ENCODE measurements at regions not wholly inside any gene's neighbourhood (a gene's known extent, or its start where the extent isn't known, plus 50 kb on each side); places are given as distances from the start of the nearest gene placed in this dataset.

- no peak for DNase-seq
- no peak overlapping the region for H3K4me3 ChIP-seq (ENCODE audit: low read length)
- peaks cover 30% of the 10 kb centered on the region for H3K4me1 ChIP-seq (ENCODE audit: insufficient read depth, low read length)
- no peaks in the 10 kb centered on the region for H3K27me3 ChIP-seq (ENCODE audit: insufficient read depth, low read length, poor library complexity, severe bottlenecking)
- Mint-ChIP-seq H3K4me1 (peaks cover 31 to 44% (median 37%) of the 10 kb centered on the region in 3 donors), H3K27ac (peak overlapping the region in 1 of 8 donors; percentile 65), H3K36me3 (peaks cover 0 to 2% (median 0%) of the 10 kb centered on the region in 3 donors), H3K9me3 (no peaks in the 10 kb centered on the region), H3K4me3 (no peak overlapping the region), H3K27me3 (no peaks in the 10 kb centered on the region)
- H3K36me3 ChIP-seq (ENCODE audit: insufficient read depth, low read length): no peaks in the 10 kb centered on the region
- POLR2A ChIA-PET: no interaction called here
- peak overlapping the region; percentile 68 for H3K27ac ChIP-seq (ENCODE audit: low read depth, low read length)
- CTCF ChIA-PET: no interaction called here
- no peaks in the 10 kb centered on the region for H3K9me3 ChIP-seq (ENCODE audit: low read length)
These were observed 98.6 kb upstream of the JUN start for GRCh38 chr1:58882322-58882948.

- POLR2A ChIA-PET: no interaction called here
- H3K4me3 ChIP-seq (ENCODE audit: low read length): no peak overlapping the region
- CTCF ChIA-PET: no interaction called here
- H3K4me1 ChIP-seq (ENCODE audit: insufficient read depth, low read length): peaks cover 30% of the 10 kb centered on the region
- no peaks in the 10 kb centered on the region for H3K36me3 ChIP-seq (ENCODE audit: insufficient read depth, low read length)
- H3K9me3 ChIP-seq (ENCODE audit: low read length): no peaks in the 10 kb centered on the region
- Mint-ChIP-seq H3K27ac (peak overlapping the region in 1 of 8 donors; percentile 31), H3K4me3 (no peak overlapping the region), H3K9me3 (no peaks in the 10 kb centered on the region), H3K27me3 (no peaks in the 10 kb centered on the region), H3K36me3 (peaks cover 0 to 2% (median 0%) of the 10 kb centered on the region in 3 donors), H3K4me1 (peaks cover 33 to 52% (median 42%) of the 10 kb centered on the region in 3 donors)
- no peak for DNase-seq
- H3K27me3 ChIP-seq (ENCODE audit: insufficient read depth, low read length, poor library complexity, severe bottlenecking): no peaks in the 10 kb centered on the region
- H3K27ac ChIP-seq (ENCODE audit: low read depth, low read length): peak overlapping the region; percentile 68
These were observed 99.4 kb upstream of the JUN start for GRCh38 chr1:58883037-58883887.

- no peak for DNase-seq
- ChIA-PET CTCF (no interaction called here), POLR2A (no interaction called here)
- Mint-ChIP-seq H3K36me3 (peaks cover 0 to under 1% (median 0%) of the 10 kb centered on the region in 3 donors), H3K27ac (no peak overlapping the region), H3K4me3 (no peak overlapping the region), H3K27me3 (no peaks in the 10 kb centered on the region), H3K4me1 (peaks cover 33 to 52% (median 42%) of the 10 kb centered on the region in 3 donors), H3K9me3 (no peaks in the 10 kb centered on the region)
- Histone ChIP-seq H3K36me3 (ENCODE audit: insufficient read depth, low read length) (no peaks in the 10 kb centered on the region), H3K4me1 (ENCODE audit: insufficient read depth, low read length) (peaks cover 30% of the 10 kb centered on the region), H3K9me3 (ENCODE audit: low read length) (no peaks in the 10 kb centered on the region), H3K27me3 (ENCODE audit: insufficient read depth, low read length, poor library complexity, severe bottlenecking) (no peaks in the 10 kb centered on the region), H3K27ac (ENCODE audit: low read depth, low read length) (peak overlapping the region; percentile 68), H3K4me3 (ENCODE audit: low read length) (no peak overlapping the region)
These were observed 100.1 kb upstream of the JUN start for GRCh38 chr1:58883888-58884482.

- peak in 1 of 5 donors; percentile 20 for DNase-seq
- no peaks in the 10 kb centered on the region for H3K9me3 Mint-ChIP-seq
- H3K36me3 ChIP-seq (ENCODE audit: insufficient read depth, low read length): no peaks in the 10 kb centered on the region
- H3K36me3 Mint-ChIP-seq: no peaks in the 10 kb centered on the region
- ChIA-PET POLR2A (interaction anchor here (1.3 to 1.7 kb wide), 2 partner anchors 71 to 101 kb away, joined by 3 to 7 read pairs; partner anchors contain the start of gene JUN), CTCF (interaction anchor here (0.8 to 1.7 kb wide), 2 partner anchors 10 to 103 kb away, joined by 3 to 5 read pairs; no protein-coding TSS in a partner anchor)
- peaks cover 37 to 60% (median 46%) of the 10 kb centered on the region in 3 donors for H3K4me1 Mint-ChIP-seq
- H3K27ac Mint-ChIP-seq: peak overlapping the region in 6 of 8 donors; percentile 11 to 91 (median 68)
- peak overlapping the region in 5 of 7 donors; percentile 25 to 75 (median 58) for H3K4me3 Mint-ChIP-seq
- peaks cover 30% of the 10 kb centered on the region for H3K4me1 ChIP-seq (ENCODE audit: insufficient read depth, low read length)
- no peaks in the 10 kb centered on the region for H3K9me3 ChIP-seq (ENCODE audit: low read length)
- H3K27me3 ChIP-seq (ENCODE audit: insufficient read depth, low read length, poor library complexity, severe bottlenecking): no peaks in the 10 kb centered on the region
- no peak overlapping the region for H3K4me3 ChIP-seq (ENCODE audit: low read length)
- H3K27me3 Mint-ChIP-seq: no peaks in the 10 kb centered on the region
- H3K27ac ChIP-seq (ENCODE audit: low read depth, low read length): peak overlapping the region; percentile 58
These were observed 101.1 kb upstream of the JUN start for GRCh38 chr1:58884706-58885661.

GRCh38 chr1:58885998-58886397 is 102.2 kb upstream of the JUN start:
- Histone ChIP-seq H3K27me3 (ENCODE audit: insufficient read depth, low read length, poor library complexity, severe bottlenecking) (no peaks in the 10 kb centered on the region), H3K4me3 (ENCODE audit: low read length) (no peak overlapping the region), H3K9me3 (ENCODE audit: low read length) (no peaks in the 10 kb centered on the region), H3K36me3 (ENCODE audit: insufficient read depth, low read length) (no peaks in the 10 kb centered on the region), H3K4me1 (ENCODE audit: insufficient read depth, low read length) (peaks cover 30% of the 10 kb centered on the region), H3K27ac (ENCODE audit: low read depth, low read length) (peak overlapping the region; percentile 58)
- peak overlapping the region; percentile 25 to 75 (median 56) for H3K4me3 Mint-ChIP-seq
- H3K4me1 Mint-ChIP-seq: peaks cover 38 to 62% (median 46%) of the 10 kb centered on the region in 3 donors
- no peaks in the 10 kb centered on the region for H3K9me3 Mint-ChIP-seq
- ChIA-PET POLR2A (interaction anchor here (0.7 to 1.7 kb wide), 3 partner anchors 72 to 411 kb away, joined by 3 to 7 read pairs (median 4); partner anchors contain the start of genes FGGY and JUN), CTCF (interaction anchor here (0.8 to 1.7 kb wide), 2 partner anchors 74 to 104 kb away, joined by 3 to 5 read pairs; no protein-coding TSS in a partner anchor)
- H3K27me3 Mint-ChIP-seq: no peaks in the 10 kb centered on the region
- H3K27ac Mint-ChIP-seq: peak overlapping the region; percentile 11 to 91 (median 60)
- peak in 4 of 5 donors; percentile 5 to 60 (median 51) for DNase-seq
- no peaks in the 10 kb centered on the region for H3K36me3 Mint-ChIP-seq

GRCh38 chr1:58886611-58887010 is 102.8 kb upstream of the JUN start:
- no peak for DNase-seq
- Histone ChIP-seq H3K4me3 (ENCODE audit: low read length) (no peak overlapping the region), H3K27ac (ENCODE audit: low read depth, low read length) (no peak overlapping the region), H3K27me3 (ENCODE audit: insufficient read depth, low read length, poor library complexity, severe bottlenecking) (no peaks in the 10 kb centered on the region), H3K36me3 (ENCODE audit: insufficient read depth, low read length) (no peaks in the 10 kb centered on the region), H3K9me3 (ENCODE audit: low read length) (no peaks in the 10 kb centered on the region), H3K4me1 (ENCODE audit: insufficient read depth, low read length) (peaks cover 30% of the 10 kb centered on the region)
- Mint-ChIP-seq H3K27me3 (no peaks in the 10 kb centered on the region), H3K9me3 (no peaks in the 10 kb centered on the region), H3K36me3 (no peaks in the 10 kb centered on the region), H3K4me3 (peak overlapping the region in 4 of 7 donors; percentile 20 to 52 (median 26)), H3K27ac (peak overlapping the region in 3 of 8 donors; percentile 31 to 59 (median 31)), H3K4me1 (peaks cover 38 to 62% (median 46%) of the 10 kb centered on the region in 3 donors)
- CTCF ChIA-PET: interaction anchor here (0.8 kb wide), 1 partner anchor 74 kb away, joined by 3 read pairs; no protein-coding TSS in a partner anchor
- POLR2A ChIA-PET: interaction anchor here (0.7 to 1.7 kb wide), 2 partner anchors 103 to 410 kb away, joined by 4 to 7 read pairs; partner anchors contain the start of genes FGGY and JUN

GRCh38 chr1:58887059-58887458 is 103.2 kb upstream of the JUN start:
- POLR2A ChIA-PET: no interaction called here
- peaks cover 30% of the 10 kb centered on the region for H3K4me1 ChIP-seq (ENCODE audit: insufficient read depth, low read length)
- peak overlapping the region in 4 of 8 donors; percentile 31 to 59 (median 31) for H3K27ac Mint-ChIP-seq
- peak overlapping the region in 2 of 7 donors; percentile 29 to 39 for H3K4me3 Mint-ChIP-seq
- DNase-seq: no peak
- no peaks in the 10 kb centered on the region for H3K36me3 Mint-ChIP-seq
- H3K27me3 Mint-ChIP-seq: no peaks in the 10 kb centered on the region
- CTCF ChIA-PET: no interaction called here
- no peaks in the 10 kb centered on the region for H3K36me3 ChIP-seq (ENCODE audit: insufficient read depth, low read length)
- no peaks in the 10 kb centered on the region for H3K27me3 ChIP-seq (ENCODE audit: insufficient read depth, low read length, poor library complexity, severe bottlenecking)
- no peaks in the 10 kb centered on the region for H3K9me3 Mint-ChIP-seq
- H3K4me3 ChIP-seq (ENCODE audit: low read length): no peak overlapping the region
- no peak overlapping the region for H3K27ac ChIP-seq (ENCODE audit: low read depth, low read length)
- H3K9me3 ChIP-seq (ENCODE audit: low read length): no peaks in the 10 kb centered on the region
- peaks cover 38 to 62% (median 44%) of the 10 kb centered on the region in 3 donors for H3K4me1 Mint-ChIP-seq
